Uterus (tissue), 2 donors: ENCODE measurements at regions not wholly inside any gene's neighbourhood (a gene's known extent, or its start where the extent isn't known, plus 50 kb on each side); places are given as distances from the start of the nearest gene placed in this dataset.

Source experiments
- POLR2A ChIP-seq, 2 donors: fragments of 450-650 bp; IDR thresholded peaks; one replicate each; pipeline ENCODE4 v1.6.1; 2016; ENCODE audit warnings: antibody characterized with exemption in 2 of 2, mild to moderate bottlenecking in 1 of 2, moderate library complexity in 1 of 2
- TF ChIP-seq, protein P1 (sequence below), 4 experiments: fragments of 200-600 bp in 2 of 4; fragments of 450-650 bp in 2 of 4; sonication (generic) in 2 of 4; IDR thresholded peaks; one replicate each; pipeline ENCODE4 v1.5.1; 2016 to 2019; ENCODE audit warnings: antibody characterized with exemption in 4 of 4, mild to moderate bottlenecking in 2 of 4, moderate library complexity in 1 of 4

DNA sequence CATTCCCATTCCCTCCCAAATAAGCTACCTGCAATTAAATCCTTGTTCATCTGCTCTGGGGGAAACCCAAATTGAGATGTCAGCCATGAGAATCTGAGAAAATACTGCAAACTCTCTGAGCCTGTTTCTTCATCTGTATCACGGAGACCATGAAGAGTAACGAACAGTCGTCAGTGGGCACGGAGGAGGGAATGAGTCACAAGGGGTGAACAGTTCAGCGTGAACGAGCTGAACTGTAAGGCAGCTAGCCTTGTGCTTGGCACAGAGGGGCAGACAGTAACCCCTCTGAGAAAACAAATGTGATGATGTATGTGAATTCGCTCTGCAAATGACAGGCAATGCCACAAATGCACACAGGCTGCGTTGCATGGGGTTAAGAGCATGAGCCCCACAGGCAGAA, 288.7 kb downstream of the FOXO1 start:
- TF ChIP-seq, protein P1, sequence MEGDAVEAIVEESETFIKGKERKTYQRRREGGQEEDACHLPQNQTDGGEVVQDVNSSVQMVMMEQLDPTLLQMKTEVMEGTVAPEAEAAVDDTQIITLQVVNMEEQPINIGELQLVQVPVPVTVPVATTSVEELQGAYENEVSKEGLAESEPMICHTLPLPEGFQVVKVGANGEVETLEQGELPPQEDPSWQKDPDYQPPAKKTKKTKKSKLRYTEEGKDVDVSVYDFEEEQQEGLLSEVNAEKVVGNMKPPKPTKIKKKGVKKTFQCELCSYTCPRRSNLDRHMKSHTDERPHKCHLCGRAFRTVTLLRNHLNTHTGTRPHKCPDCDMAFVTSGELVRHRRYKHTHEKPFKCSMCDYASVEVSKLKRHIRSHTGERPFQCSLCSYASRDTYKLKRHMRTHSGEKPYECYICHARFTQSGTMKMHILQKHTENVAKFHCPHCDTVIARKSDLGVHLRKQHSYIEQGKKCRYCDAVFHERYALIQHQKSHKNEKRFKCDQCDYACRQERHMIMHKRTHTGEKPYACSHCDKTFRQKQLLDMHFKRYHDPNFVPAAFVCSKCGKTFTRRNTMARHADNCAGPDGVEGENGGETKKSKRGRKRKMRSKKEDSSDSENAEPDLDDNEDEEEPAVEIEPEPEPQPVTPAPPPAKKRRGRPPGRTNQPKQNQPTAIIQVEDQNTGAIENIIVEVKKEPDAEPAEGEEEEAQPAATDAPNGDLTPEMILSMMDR (IDR thresholded peaks at IDR 0.05) = no peak
- no peak for TF ChIP-seq POLR2A (IDR thresholded peaks at IDR 0.05)
